GM23338 (cell line): ENCODE measurements at regions not wholly inside any gene's neighbourhood (a gene's known extent, or its start where the extent isn't known, plus 50 kb on each side); places are given as distances from the start of the nearest gene placed in this dataset.

Source experiments
- CREB1 ChIP-seq: fragments of 250-450 bp; sonication (Bioruptor Pico); IDR thresholded peaks from 2 replicates; pipeline ENCODE4 v1.5.0; 2020; ENCODE audit warnings: low read depth, mild to moderate bottlenecking, moderate library complexity
- CTCF ChIP-seq, 2 experiments: fragments of 200-600 bp in 1 of 2; sonication (generic) in 1 of 2; conservative IDR thresholded peaks; 2 replicates each; pipeline versions ENCODE4 v1.5.1 to v1.6.1; 2016 to 2017; ENCODE audit warnings: antibody characterized with exemption in 2 of 2, low read depth in 2 of 2, mild to moderate bottlenecking in 2 of 2, moderate library complexity in 1 of 2
- ETS1 ChIP-seq: IDR thresholded peaks from 2 replicates; pipeline ENCODE4 v1.6.1; 2016; ENCODE audit warnings: antibody characterized with exemption
- EZH2 ChIP-seq: fragments of 200-600 bp; sonication (generic); IDR thresholded peaks from one replicate; pipeline ENCODE4 v1.8.0; 2017; ENCODE audit warnings: antibody characterized with exemption, mild to moderate bottlenecking, low read depth; ENCODE audit not compliant: unreplicated experiment
- EZH2phosphoT487 ChIP-seq: fragments of 200-600 bp; sonication (generic); IDR thresholded peaks from one replicate; pipeline ENCODE4 v1.8.1; 2018; ENCODE audit warnings: antibody characterized with exemption; ENCODE audit not compliant: unreplicated experiment
- JUNB ChIP-seq: IDR thresholded peaks from one replicate; pipeline ENCODE4 v1.6.1; 2016; ENCODE audit warnings: antibody characterized with exemption; ENCODE audit not compliant: unreplicated experiment
- NANOG ChIP-seq: IDR thresholded peaks from 2 replicates; pipeline ENCODE4 v1.6.1; 2016; ENCODE audit warnings: antibody characterized with exemption, borderline replicate concordance
- POLR2AphosphoS5 ChIP-seq: IDR thresholded peaks from 2 replicates; pipeline ENCODE4 v1.6.1; 2016; ENCODE audit warnings: antibody characterized with exemption, low read depth
- REST ChIP-seq: IDR thresholded peaks from one replicate; pipeline ENCODE4 v1.6.1; 2018; ENCODE audit warnings: antibody characterized with exemption; ENCODE audit not compliant: unreplicated experiment
- STAT1 ChIP-seq: IDR thresholded peaks from one replicate; pipeline ENCODE4 v1.6.1; 2016; ENCODE audit warnings: antibody characterized with exemption; ENCODE audit not compliant: unreplicated experiment
- ZNF114 ChIP-seq: fragments of 250-450 bp; sonication (Bioruptor Pico); IDR thresholded peaks from 2 replicates; pipeline ENCODE4 v1.5.0; 2020; ENCODE audit warnings: mild to moderate bottlenecking, moderate library complexity
- ZNF331 ChIP-seq: fragments of 250-450 bp; sonication (Bioruptor Pico); IDR thresholded peaks from 2 replicates; pipeline ENCODE4 v1.5.0; 2020; ENCODE audit warnings: low read depth, mild to moderate bottlenecking, moderate library complexity
- ZNF462 ChIP-seq: fragments of 250-450 bp; sonication (Bioruptor Pico); IDR thresholded peaks from 2 replicates; pipeline ENCODE4 v1.5.0; 2020; ENCODE audit warnings: mild to moderate bottlenecking, moderate library complexity

- TF ChIP-seq CTCF (conservative IDR thresholded peaks at IDR 0.05; ENCODE audit: low read depth in 2 of 2), result no peak
- TF ChIP-seq EZH2, result no peak
- no peak for TF ChIP-seq POLR2AphosphoS5
- no peak for TF ChIP-seq REST
- TF ChIP-seq CREB1 (CRISPR knock-in tag), result no peak
- no peak for TF ChIP-seq ZNF331
- no peak for TF ChIP-seq EZH2phosphoT487
- no peak for TF ChIP-seq STAT1
- TF ChIP-seq NANOG, result no peak
- no peak for TF ChIP-seq ETS1
- no peak for TF ChIP-seq JUNB
- no peak for TF ChIP-seq ZNF462 (CRISPR knock-in tag)
- no peak for TF ChIP-seq ZNF114 (CRISPR knock-in tag)
Measured at GRCh38 chr10:9091530-9092093, 1037.1 kb downstream of the GATA3 start.
